Stimulated activated CD8-positive, alpha-beta memory T cell treated with anti-CD3 and anti-CD28 coated beads, Interleukin-15, amount 100 ng/mL, for 24 hours (primary cell): ENCODE measurements at regions not wholly inside any gene's neighbourhood (a gene's known extent, or its start where the extent isn't known, plus 50 kb on each side); places are given as distances from the start of the nearest gene placed in this dataset.

Experiments
- DNase-seq: peaks from one replicate; pipeline ENCODE4 v3.0.0-alpha.2; 2020; ENCODE audit warnings: low read depth

GRCh38 chr2:221228214-221228769, 343.8 kb downstream of the EPHA4 start:
- DNase-seq, result no peak

DNA sequence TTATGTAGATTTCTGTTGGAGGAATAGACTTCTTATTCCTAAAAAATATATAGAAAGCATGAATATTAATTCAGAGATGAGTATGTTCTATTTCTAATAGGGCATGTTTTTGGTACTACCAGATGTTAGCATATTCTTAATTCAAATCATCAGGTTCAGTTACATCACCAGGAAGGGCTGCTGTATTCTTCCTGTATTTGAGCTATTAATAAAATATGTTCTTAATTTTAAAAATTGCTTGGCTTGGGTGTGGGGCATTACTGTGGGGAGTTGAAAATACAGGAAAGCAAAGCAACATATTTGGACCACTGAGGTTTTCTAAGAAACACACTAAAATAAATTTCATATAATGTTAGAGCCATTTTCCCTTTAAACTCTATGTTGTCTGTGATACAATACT, 343.0 kb downstream of the EPHA4 start:
- no peak for DNase-seq

GRCh38 chr2:221231511-221231910, 340.6 kb downstream of the EPHA4 start:
- no peak for DNase-seq

GRCh38 chr2:221235941-221236340, 336.2 kb downstream of the EPHA4 start:
- DNase-seq, result no peak

- no peak for DNase-seq
These were observed 331.0 kb downstream of the EPHA4 start for GRCh38 chr2:221241072-221241471.

GRCh38 chr2:221243771-221244170, 328.3 kb downstream of the EPHA4 start:
- no peak for DNase-seq

GRCh38 chr2:221245045-221245444, 327.1 kb downstream of the EPHA4 start:
- no peak for DNase-seq

- DNase-seq, result no peak
These were observed 326.3 kb downstream of the EPHA4 start for GRCh38 chr2:221245772-221246171.

GRCh38 chr2:221254299-221254698, 317.8 kb downstream of the EPHA4 start:
- DNase-seq, result no peak

- no peak for DNase-seq
These were observed 316.2 kb downstream of the EPHA4 start for GRCh38 chr2:221255862-221256261.

DNA sequence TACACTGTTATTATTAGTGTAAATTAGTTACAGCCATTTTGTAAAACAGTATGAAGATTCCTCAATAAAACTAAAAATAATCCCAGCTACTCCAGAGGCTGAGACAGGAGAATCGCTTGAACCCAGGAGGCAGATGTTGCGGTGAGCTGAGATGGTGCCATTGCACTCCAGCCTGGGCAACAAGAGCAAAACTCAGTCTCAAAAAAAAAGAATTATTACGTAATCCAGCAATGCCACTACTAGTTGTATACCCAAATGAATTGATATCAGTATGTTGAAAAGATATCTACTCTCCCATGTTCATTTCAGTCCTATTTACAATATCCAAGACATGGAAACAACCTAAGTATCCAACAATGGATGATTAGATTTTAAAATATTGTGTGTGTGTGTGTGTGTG, 313.6 kb downstream of the EPHA4 start:
- no peak for DNase-seq

- DNase-seq, result no peak
These were observed 309.5 kb downstream of the EPHA4 start for GRCh38 chr2:221262651-221263050.

DNA sequence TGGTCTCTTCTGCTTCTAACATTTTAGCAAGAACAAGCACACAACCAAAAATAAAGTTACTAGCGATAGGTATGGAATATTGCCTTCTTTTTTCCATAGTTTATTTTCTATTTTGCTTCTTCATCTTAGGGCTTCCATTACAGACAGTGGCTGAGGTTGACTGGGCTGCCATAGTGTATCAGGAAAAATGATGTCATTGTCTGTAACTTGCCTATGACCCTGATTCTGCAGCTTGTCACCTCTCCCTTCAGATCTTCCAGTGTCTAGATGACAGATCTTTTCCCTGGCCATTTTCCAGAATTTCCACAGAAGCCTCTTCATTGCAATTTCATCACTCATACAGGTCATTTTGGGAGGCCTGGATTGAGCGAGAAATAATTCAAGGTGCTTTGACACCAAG, 308.5 kb downstream of the EPHA4 start:
- DNase-seq, result no peak

GRCh38 chr2:221264318-221264717, 307.8 kb downstream of the EPHA4 start:
- DNase-seq, result no peak

- no peak for DNase-seq
These were observed 304.2 kb downstream of the EPHA4 start for GRCh38 chr2:221267773-221268425.

- no peak for DNase-seq
These were observed 303.5 kb downstream of the EPHA4 start for GRCh38 chr2:221268631-221269030.

GRCh38 chr2:221270806-221271205, 301.3 kb downstream of the EPHA4 start:
- no peak for DNase-seq

GRCh38 chr2:221272729-221273128, 299.4 kb downstream of the EPHA4 start:
- no peak for DNase-seq

- DNase-seq, result no peak
These were observed 296.1 kb downstream of the EPHA4 start for GRCh38 chr2:221276033-221276432.

GRCh38 chr2:221276601-221277000, 295.5 kb downstream of the EPHA4 start:
- no peak for DNase-seq

DNA sequence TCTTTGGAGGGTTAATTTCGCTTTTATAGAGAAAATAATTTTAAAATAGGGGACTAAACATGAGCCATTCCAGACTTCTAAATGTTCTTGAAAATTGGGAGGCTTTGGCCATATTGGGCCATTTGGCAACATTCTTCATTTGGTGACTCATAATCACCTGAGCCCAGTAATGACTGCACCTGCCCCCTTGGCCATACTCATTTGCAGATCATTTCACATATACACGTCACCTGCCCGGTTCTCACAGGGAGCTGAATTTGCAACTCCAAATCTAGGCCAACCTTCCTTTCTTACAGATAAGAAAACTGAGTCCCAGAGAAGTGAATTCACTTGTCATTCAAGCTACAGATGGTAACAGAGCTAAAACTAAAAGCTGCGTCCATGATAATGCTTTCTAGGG, 289.7 kb downstream of the EPHA4 start:
- no peak for DNase-seq

DNA sequence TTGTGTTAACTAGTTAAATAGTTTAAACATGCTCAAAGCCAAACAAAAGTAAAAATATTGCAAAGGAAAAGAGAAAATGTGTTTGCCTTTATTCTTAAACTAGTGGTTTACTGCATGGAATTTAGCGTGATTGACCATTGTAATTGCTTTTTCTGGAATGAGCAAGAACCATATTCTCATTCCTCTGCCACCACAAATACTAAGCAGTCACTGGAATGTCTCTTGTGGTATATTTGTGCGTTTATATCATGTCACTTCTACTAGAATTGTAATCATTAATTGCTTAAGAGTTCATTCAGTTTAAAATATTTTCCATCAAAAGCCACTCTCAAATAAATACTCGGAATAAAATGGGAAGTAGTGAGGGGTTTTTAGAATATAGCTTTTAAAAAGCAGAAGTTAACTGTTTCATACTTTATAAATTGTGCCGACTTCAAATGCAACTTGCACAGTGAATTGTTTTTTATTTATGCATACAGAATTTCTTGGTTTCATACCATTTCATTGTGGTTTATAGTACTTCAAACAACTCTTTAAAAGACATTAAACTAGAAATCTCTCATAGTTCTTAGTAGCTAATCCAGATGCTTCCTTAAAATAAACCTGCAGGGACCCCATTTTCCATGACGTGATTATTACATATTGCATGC, 288.1 kb downstream of the EPHA4 start:
- DNase-seq, result no peak

DNA sequence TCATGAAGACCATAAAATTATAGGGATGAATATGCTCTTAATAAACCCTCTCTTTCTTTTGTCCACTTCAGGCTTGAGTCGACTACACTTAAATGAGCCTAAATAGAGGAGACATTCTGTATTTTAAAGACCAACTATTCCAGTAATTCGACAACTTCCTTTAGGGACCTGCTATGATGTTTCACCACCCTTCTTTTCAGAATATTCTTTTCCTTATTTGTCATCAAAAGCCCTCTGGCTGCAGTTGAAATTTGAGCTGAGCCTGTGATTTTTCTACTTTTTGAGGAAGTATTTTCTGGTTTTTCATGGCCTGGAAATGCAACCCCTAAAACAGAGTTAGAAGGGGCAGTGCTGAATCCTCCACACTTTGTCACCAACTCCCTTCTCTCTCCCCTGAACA, 287.0 kb downstream of the EPHA4 start:
- DNase-seq, result no peak

- no peak for DNase-seq
These were observed 285.7 kb downstream of the EPHA4 start for GRCh38 chr2:221286406-221286805.
